ENCODE measurements at regions not wholly inside any gene's neighbourhood (a gene's known extent, or its start where the extent isn't known, plus 50 kb on each side); places are given as distances from the start of the nearest gene placed in this dataset.

- Histone ChIP-seq H3K9me3 (replicated peaks) (0 out of 2 replicates have a peak, but pooled peaks cover 3% of the 10 kb centered on the region), H3K27ac (no peak overlapping the region), H3K36me3 (no peaks in the 10 kb centered on the region), H3K4me3 (no peak overlapping the region), H3K27me3 (replicated peaks) (no peaks in the 10 kb centered on the region), H3K4me1 (replicated peaks) (peaks cover 38% of the 10 kb centered on the region)
- no peak for DNase-seq (ENCODE audit: low read depth in 1 of 2, low spot score in 2 of 2)
Measured at GRCh38 chr12:124639122-124639806, 71.9 kb upstream of the NCOR2 start.

GRCh38 chr12:124637581-124637981, 70.2 kb upstream of the NCOR2 start:
- Histone ChIP-seq H3K4me3 (no peak overlapping the region), H3K27ac (no peak overlapping the region), H3K36me3 (no peaks in the 10 kb centered on the region), H3K4me1 (replicated peaks) (peaks cover 50% of the 10 kb centered on the region), H3K9me3 (replicated peaks) (0 out of 2 replicates have a peak, but pooled peaks cover 3% of the 10 kb centered on the region), H3K27me3 (replicated peaks) (no peaks in the 10 kb centered on the region)
- DNase-seq (ENCODE audit: low read depth in 1 of 2, low spot score in 2 of 2): no peak

GRCh38 chr12:124637163-124637562, 69.8 kb upstream of the NCOR2 start:
- Histone ChIP-seq H3K27me3 (replicated peaks) (no peaks in the 10 kb centered on the region), H3K27ac (no peak overlapping the region), H3K36me3 (no peaks in the 10 kb centered on the region), H3K9me3 (replicated peaks) (0 out of 2 replicates have a peak, but pooled peaks cover 3% of the 10 kb centered on the region), H3K4me1 (replicated peaks) (peaks cover 50% of the 10 kb centered on the region), H3K4me3 (no peak overlapping the region)
- no peak for DNase-seq (ENCODE audit: low read depth in 1 of 2, low spot score in 2 of 2)

- H3K9me3 ChIP-seq (replicated peaks): 0 out of 2 replicates have a peak, but pooled peaks cover 3% of the 10 kb centered on the region
- no peaks in the 10 kb centered on the region for H3K27me3 ChIP-seq (replicated peaks)
- no peaks in the 10 kb centered on the region for H3K36me3 ChIP-seq
- peak; percentile 68 to 81 for DNase-seq (ENCODE audit: low read depth in 1 of 2, low spot score in 2 of 2)
- peak overlapping the region; percentile 48 for H3K27ac ChIP-seq
- H3K4me3 ChIP-seq: no peak overlapping the region
- peaks cover 44% of the 10 kb centered on the region for H3K4me1 ChIP-seq (replicated peaks)
Measured at GRCh38 chr12:124636138-124636978, 68.9 kb upstream of the NCOR2 start.

GRCh38 chr12:124635316-124635715, 67.9 kb upstream of the NCOR2 start:
- Histone ChIP-seq H3K4me3 (no peak overlapping the region), H3K9me3 (replicated peaks) (0 out of 2 replicates have a peak, but pooled peaks cover 3% of the 10 kb centered on the region), H3K27me3 (replicated peaks) (no peaks in the 10 kb centered on the region), H3K27ac (no peak overlapping the region), H3K36me3 (no peaks in the 10 kb centered on the region), H3K4me1 (replicated peaks) (peaks cover 34% of the 10 kb centered on the region)
- DNase-seq (ENCODE audit: low read depth in 1 of 2, low spot score in 2 of 2): no peak

GRCh38 chr12:124633365-124634362, 66.3 kb upstream of the NCOR2 start:
- Histone ChIP-seq H3K27ac (peak overlapping the region; percentile 22), H3K4me3 (no peak overlapping the region), H3K4me1 (replicated peaks) (peaks cover 32% of the 10 kb centered on the region), H3K36me3 (no peaks in the 10 kb centered on the region), H3K9me3 (replicated peaks) (0 out of 2 replicates have a peak, but pooled peaks cover 3% of the 10 kb centered on the region), H3K27me3 (replicated peaks) (no peaks in the 10 kb centered on the region)
- DNase-seq (ENCODE audit: low read depth in 1 of 2, low spot score in 2 of 2): no peak

GRCh38 chr12:124632519-124632984, 65.1 kb upstream of the NCOR2 start:
- H3K27me3 ChIP-seq (replicated peaks): no peaks in the 10 kb centered on the region
- DNase-seq (ENCODE audit: low read depth in 1 of 2, low spot score in 2 of 2): no peak
- no peaks in the 10 kb centered on the region for H3K36me3 ChIP-seq
- H3K4me3 ChIP-seq: no peak overlapping the region
- peaks cover 32% of the 10 kb centered on the region for H3K4me1 ChIP-seq (replicated peaks)
- H3K9me3 ChIP-seq (replicated peaks): 0 out of 2 replicates have a peak, but pooled peaks cover 3% of the 10 kb centered on the region
- H3K27ac ChIP-seq: no peak overlapping the region

GRCh38 chr12:124631681-124632256, 64.4 kb upstream of the NCOR2 start:
- Histone ChIP-seq H3K4me1 (replicated peaks) (peaks cover 36% of the 10 kb centered on the region), H3K27me3 (replicated peaks) (no peaks in the 10 kb centered on the region), H3K27ac (no peak overlapping the region), H3K4me3 (no peak overlapping the region), H3K36me3 (no peaks in the 10 kb centered on the region), H3K9me3 (replicated peaks) (0 out of 2 replicates have a peak, but pooled peaks cover 3% of the 10 kb centered on the region)
- DNase-seq (ENCODE audit: low read depth in 1 of 2, low spot score in 2 of 2): no peak

- H3K4me3 ChIP-seq: no peak overlapping the region
- DNase-seq (ENCODE audit: low read depth in 1 of 2, low spot score in 2 of 2): no peak
- no peak overlapping the region for H3K27ac ChIP-seq
- H3K4me1 ChIP-seq (replicated peaks): peaks cover 36% of the 10 kb centered on the region
- no peaks in the 10 kb centered on the region for H3K27me3 ChIP-seq (replicated peaks)
- no peaks in the 10 kb centered on the region for H3K36me3 ChIP-seq
- H3K9me3 ChIP-seq (replicated peaks): 0 out of 2 replicates have a peak, but pooled peaks cover 3% of the 10 kb centered on the region
Measured at GRCh38 chr12:124630791-124631313, 63.4 kb upstream of the NCOR2 start.

GRCh38 chr12:124629789-124630480, 62.5 kb upstream of the NCOR2 start:
- Histone ChIP-seq H3K4me1 (replicated peaks) (peaks cover 40% of the 10 kb centered on the region), H3K27ac (no peak overlapping the region), H3K4me3 (no peak overlapping the region), H3K36me3 (no peaks in the 10 kb centered on the region), H3K9me3 (replicated peaks) (no peaks in the 10 kb centered on the region), H3K27me3 (replicated peaks) (no peaks in the 10 kb centered on the region)
- no peak for DNase-seq (ENCODE audit: low read depth in 1 of 2, low spot score in 2 of 2)

- Histone ChIP-seq H3K36me3 (no peaks in the 10 kb centered on the region), H3K4me3 (no peak overlapping the region), H3K27me3 (replicated peaks) (no peaks in the 10 kb centered on the region), H3K9me3 (replicated peaks) (no peaks in the 10 kb centered on the region), H3K27ac (no peak overlapping the region), H3K4me1 (replicated peaks) (peaks cover 40% of the 10 kb centered on the region)
- no peak for DNase-seq (ENCODE audit: low read depth in 1 of 2, low spot score in 2 of 2)
Measured at GRCh38 chr12:124629117-124629516, 61.7 kb upstream of the NCOR2 start.

- no peak for DNase-seq (ENCODE audit: low read depth in 1 of 2, low spot score in 2 of 2)
- H3K4me3 ChIP-seq: no peak overlapping the region
- no peaks in the 10 kb centered on the region for H3K9me3 ChIP-seq (replicated peaks)
- H3K27me3 ChIP-seq (replicated peaks): no peaks in the 10 kb centered on the region
- H3K27ac ChIP-seq: no peak overlapping the region
- H3K4me1 ChIP-seq (replicated peaks): peaks cover 32% of the 10 kb centered on the region
- no peaks in the 10 kb centered on the region for H3K36me3 ChIP-seq
Measured at GRCh38 chr12:124627956-124628355, 60.5 kb upstream of the NCOR2 start.
